Tibial nerve (tissue), 4 donors: ENCODE measurements at regions not wholly inside any gene's neighbourhood (a gene's known extent, or its start where the extent isn't known, plus 50 kb on each side); places are given as distances from the start of the nearest gene placed in this dataset.
A peak's percentile ranks its signal among the peaks of the same experiment; 100 is the strongest.

ENCODE experiments used
- DNase-seq, 2 donors: peaks; one replicate each; pipeline ENCODE4 v3.0.0-alpha.2; 2019; ENCODE audit warnings: low spot score in 2 of 2
- H3K27ac ChIP-seq, 4 donors: fragments of 200-600 bp; sonication (generic) in 3 of 4; one replicate each; pipeline ENCODE4 v1.5.1; 2017 to 2019; ENCODE audit warnings: mild to moderate bottlenecking in 1 of 4
- H3K27me3 ChIP-seq, 2 donors: fragments of 200-600 bp; sonication (generic) in 1 of 2; one replicate each; pipeline versions ENCODE4 v1.5.1 to v1.6.0; 2017 to 2019
- H3K36me3 ChIP-seq, 3 donors: fragments of 200-600 bp; sonication (generic); one replicate each; pipeline ENCODE4 v1.5.1; 2018 to 2019
- H3K4me1 ChIP-seq, 4 donors: fragments of 200-600 bp; sonication (generic) in 3 of 4; one replicate each; pipeline ENCODE4 v1.5.1; 2017 to 2019
- H3K4me3 ChIP-seq, 4 donors: fragments of 200-600 bp; sonication (generic) in 3 of 4; one replicate each; pipeline ENCODE4 v1.5.1; 2017 to 2019; ENCODE audit warnings: mild to moderate bottlenecking in 1 of 4, moderate library complexity in 1 of 4
- H3K9me3 ChIP-seq, 4 donors: fragments of 200-600 bp; sonication (generic) in 3 of 4; one replicate each; pipeline ENCODE4 v1.5.1; 2017 to 2019
- CTCF ChIP-seq, 5 experiments: fragments of 200-600 bp in 3 of 5; fragments of 450-650 bp in 2 of 5; sonication (generic) in 3 of 5; IDR thresholded peaks; one replicate each; pipeline ENCODE4 v1.5.1; 2016 to 2019; ENCODE audit warnings: antibody characterized with exemption in 5 of 5, mild to moderate bottlenecking in 3 of 5, moderate library complexity in 2 of 5
- EP300 ChIP-seq, 2 donors: sonication (generic); formaldehyde crosslinking; IDR thresholded peaks; one replicate each; pipeline ENCODE4 v1.6.1; 2017; ENCODE audit warnings: antibody characterized with exemption in 2 of 2, mild to moderate bottlenecking in 1 of 2
- POLR2A ChIP-seq, 2 donors: fragments of 450-650 bp; IDR thresholded peaks; one replicate each; pipeline ENCODE4 v1.6.1; 2017; ENCODE audit warnings: antibody characterized with exemption in 2 of 2, mild to moderate bottlenecking in 2 of 2, moderate library complexity in 2 of 2
- WGBS, 2 donors: methylation state at CpG; one replicate each; pipeline ENCODE4 v1.1.5; 2018; 5-methylcytosine and 5-hydroxymethylcytosine counted together

GRCh38 chr10:21175797-21176196, 278.7 kb upstream of the NEBL start:
- Histone ChIP-seq H3K9me3 (peaks cover 0 to 10% (median 0%) of the 10 kb centered on the region in 4 donors), H3K27me3 (peaks cover 0 to 10% of the 10 kb centered on the region in 2 donors), H3K4me3 (no peak overlapping the region), H3K27ac (peak overlapping the region in 1 of 4 donors; percentile 49), H3K36me3 (no peaks in the 10 kb centered on the region), H3K4me1 (peaks cover 0 to 46% (median 10%) of the 10 kb centered on the region in 4 donors)
- TF ChIP-seq POLR2A (IDR thresholded peaks at IDR 0.05) (no peak), EP300 (IDR thresholded peaks at IDR 0.05) (no peak), CTCF (IDR thresholded peaks at IDR 0.05) (no peak)
- no peak for DNase-seq
- 82 to 89% methylated on average over 4 of the region's 4 CpGs for WGBS, 2 donors

- H3K27me3 ChIP-seq: peaks cover 0 to 10% of the 10 kb centered on the region in 2 donors
Measured at GRCh38 chr10:21174715-21175495, 277.8 kb upstream of the NEBL start.

GRCh38 chr10:21173802-21174714, 276.9 kb upstream of the NEBL start:
- Histone ChIP-seq H3K27ac (peak overlapping the region; percentile 26 to 87 (median 68)), H3K4me3 (peak overlapping the region; percentile 32 to 80 (median 56)), H3K9me3 (no peaks in the 10 kb centered on the region), H3K4me1 (peaks cover 0 to 47% (median 10%) of the 10 kb centered on the region in 4 donors), H3K36me3 (no peaks in the 10 kb centered on the region), H3K27me3 (peaks cover 0 to 10% of the 10 kb centered on the region in 2 donors)
- peak in 1 of 2 donors; percentile 4 for TF ChIP-seq EP300 (IDR thresholded peaks at IDR 0.05)
- TF ChIP-seq POLR2A (IDR thresholded peaks at IDR 0.05): no peak
- no peak for TF ChIP-seq CTCF (IDR thresholded peaks at IDR 0.05)
- WGBS, 2 donors: 1 to 2% methylated on average over 20 to 50 of the region's 107 CpGs
- no peak for DNase-seq

More at GRCh38 chr10:21174715-21175495, 277.8 kb upstream of the NEBL start:
- 37 to 38% methylated on average over 29 to 33 of the region's 33 CpGs for WGBS, 2 donors
- Histone ChIP-seq H3K27ac (peak overlapping the region; percentile 26 to 87 (median 68)), H3K4me3 (peak overlapping the region; percentile 32 to 80 (median 56)), H3K36me3 (no peaks in the 10 kb centered on the region), H3K4me1 (peaks cover 0 to 47% (median 10%) of the 10 kb centered on the region in 4 donors), H3K9me3 (peaks cover 0 to 7% (median 0%) of the 10 kb centered on the region in 4 donors)
- no peak for TF ChIP-seq EP300 (IDR thresholded peaks at IDR 0.05)
- no peak for DNase-seq

- DNase-seq: peak in 1 of 2 donors; percentile 24
- 1% methylated on average over 50 to 56 of the region's 69 CpGs for WGBS, 2 donors
- TF ChIP-seq CTCF (IDR thresholded peaks at IDR 0.05) (no peak), POLR2A (IDR thresholded peaks at IDR 0.05) (no peak), EP300 (IDR thresholded peaks at IDR 0.05) (no peak)
- Histone ChIP-seq H3K27ac (peak overlapping the region; percentile 26 to 87 (median 68)), H3K9me3 (no peaks in the 10 kb centered on the region), H3K4me3 (peak overlapping the region; percentile 32 to 80 (median 56)), H3K4me1 (peaks cover 0 to 47% (median 10%) of the 10 kb centered on the region in 4 donors), H3K36me3 (no peaks in the 10 kb centered on the region), H3K27me3 (peaks cover 0 to 10% of the 10 kb centered on the region in 2 donors)
Measured at GRCh38 chr10:21172930-21173801, 276.1 kb upstream of the NEBL start.

- peaks cover 0 to 10% of the 10 kb centered on the region in 2 donors for H3K27me3 ChIP-seq
- H3K27ac ChIP-seq: peak overlapping the region in 2 of 4 donors; percentile 69 to 87
- H3K4me3 ChIP-seq: peak overlapping the region; percentile 32 to 80 (median 56)
- H3K36me3 ChIP-seq: no peaks in the 10 kb centered on the region
- no peaks in the 10 kb centered on the region for H3K9me3 ChIP-seq
- 29 to 32% methylated on average over 10 of the region's 10 CpGs for WGBS, 2 donors
- peaks cover 0 to 47% (median 10%) of the 10 kb centered on the region in 4 donors for H3K4me1 ChIP-seq
- TF ChIP-seq CTCF (IDR thresholded peaks at IDR 0.05) (no peak), POLR2A (IDR thresholded peaks at IDR 0.05) (no peak), EP300 (IDR thresholded peaks at IDR 0.05) (no peak)
- no peak for DNase-seq
Measured at GRCh38 chr10:21172542-21172929, 275.4 kb upstream of the NEBL start.
